GM13977 (cell line): ENCODE measurements at regions not wholly inside any gene's neighbourhood (a gene's known extent, or its start where the extent isn't known, plus 50 kb on each side); places are given as distances from the start of the nearest gene placed in this dataset.

Experiments
- DNase-seq: peaks from one replicate; pipeline ENCODE4 v3.0.0; 2012; ENCODE audit warnings: low spot score
- in situ Hi-C: fragments of 300-500 bp; cut with MboI; formaldehyde crosslinking; loops from one replicate; pipeline ENCODE4 v1.12.0; 2022; ENCODE audit warnings: low sequenced_read_pairs, low pct_unique_long_range_greater_than_20kb, mixed read lengths, inconsistent platforms; ENCODE audit not compliant: unreplicated experiment
- TF ChIP-seq, protein P1 (sequence below): IDR thresholded peaks from 2 replicates; pipeline ENCODE4 v1.5.1; 2012; ENCODE audit warnings: mild to moderate bottlenecking, control low read depth; ENCODE audit not compliant: insufficient read depth; ENCODE audit errors: extremely low read depth, missing control alignments

DNA sequence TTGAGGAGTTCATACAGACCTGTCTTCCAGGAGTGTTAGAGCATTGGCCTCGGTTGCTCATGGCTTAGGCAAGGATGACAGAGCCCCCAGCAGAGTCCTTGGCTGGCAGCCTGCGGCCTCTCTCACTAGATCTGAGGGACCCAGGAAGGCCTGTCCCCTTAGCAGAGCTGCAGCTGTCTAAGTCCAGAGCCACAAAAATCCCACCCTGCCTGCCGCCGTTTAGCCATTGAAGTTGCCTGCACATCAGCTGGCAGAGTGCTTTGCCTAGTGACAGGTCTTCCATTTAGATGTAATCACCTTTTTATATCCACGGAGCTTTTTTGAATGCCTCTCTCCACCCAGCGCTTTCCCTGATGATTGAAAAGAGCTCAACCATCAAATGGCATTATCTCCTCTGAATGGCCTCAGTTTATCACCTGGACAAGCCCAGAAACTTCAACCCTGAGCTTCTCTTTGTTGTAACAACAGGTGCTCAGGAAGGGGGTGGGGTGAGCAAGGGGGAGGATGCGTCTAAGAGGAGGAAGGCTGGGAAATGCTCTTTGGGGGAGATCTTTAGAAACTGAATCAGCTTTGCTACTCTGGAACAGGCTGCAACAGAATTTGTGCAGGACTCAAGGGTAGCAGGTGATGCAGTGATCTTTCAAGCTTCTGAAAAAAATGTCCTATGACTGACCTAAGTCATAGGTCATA lies 71.9 kb downstream of the TNP1 start:
- DNase-seq, result no peak
- TF ChIP-seq, protein P1, sequence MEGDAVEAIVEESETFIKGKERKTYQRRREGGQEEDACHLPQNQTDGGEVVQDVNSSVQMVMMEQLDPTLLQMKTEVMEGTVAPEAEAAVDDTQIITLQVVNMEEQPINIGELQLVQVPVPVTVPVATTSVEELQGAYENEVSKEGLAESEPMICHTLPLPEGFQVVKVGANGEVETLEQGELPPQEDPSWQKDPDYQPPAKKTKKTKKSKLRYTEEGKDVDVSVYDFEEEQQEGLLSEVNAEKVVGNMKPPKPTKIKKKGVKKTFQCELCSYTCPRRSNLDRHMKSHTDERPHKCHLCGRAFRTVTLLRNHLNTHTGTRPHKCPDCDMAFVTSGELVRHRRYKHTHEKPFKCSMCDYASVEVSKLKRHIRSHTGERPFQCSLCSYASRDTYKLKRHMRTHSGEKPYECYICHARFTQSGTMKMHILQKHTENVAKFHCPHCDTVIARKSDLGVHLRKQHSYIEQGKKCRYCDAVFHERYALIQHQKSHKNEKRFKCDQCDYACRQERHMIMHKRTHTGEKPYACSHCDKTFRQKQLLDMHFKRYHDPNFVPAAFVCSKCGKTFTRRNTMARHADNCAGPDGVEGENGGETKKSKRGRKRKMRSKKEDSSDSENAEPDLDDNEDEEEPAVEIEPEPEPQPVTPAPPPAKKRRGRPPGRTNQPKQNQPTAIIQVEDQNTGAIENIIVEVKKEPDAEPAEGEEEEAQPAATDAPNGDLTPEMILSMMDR, result no peak
- in situ Hi-C loops, result no loop called here

DNA sequence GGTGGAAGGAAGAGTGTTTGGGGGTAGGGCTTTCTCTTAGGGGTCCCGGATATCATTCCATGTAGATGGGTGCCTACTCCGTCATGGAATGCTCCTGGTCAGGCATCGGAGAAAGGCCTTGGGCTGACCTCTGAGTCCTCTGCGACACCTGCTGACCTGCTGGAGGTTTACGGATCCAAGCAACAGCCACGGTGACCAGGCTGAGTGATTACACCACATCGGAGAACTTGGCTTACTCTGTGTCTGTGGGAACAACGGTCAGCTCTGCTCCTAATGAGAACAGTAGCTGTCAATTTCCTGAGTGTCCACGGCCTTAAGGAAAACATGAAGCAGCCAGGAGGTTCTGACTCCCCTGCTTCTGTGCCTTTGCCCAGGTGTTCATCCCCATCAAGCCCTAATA lies 73.2 kb downstream of the TNP1 start:
- in situ Hi-C loops, result no loop called here
- DNase-seq, result no peak
- TF ChIP-seq, protein P1, result no peak

DNA sequence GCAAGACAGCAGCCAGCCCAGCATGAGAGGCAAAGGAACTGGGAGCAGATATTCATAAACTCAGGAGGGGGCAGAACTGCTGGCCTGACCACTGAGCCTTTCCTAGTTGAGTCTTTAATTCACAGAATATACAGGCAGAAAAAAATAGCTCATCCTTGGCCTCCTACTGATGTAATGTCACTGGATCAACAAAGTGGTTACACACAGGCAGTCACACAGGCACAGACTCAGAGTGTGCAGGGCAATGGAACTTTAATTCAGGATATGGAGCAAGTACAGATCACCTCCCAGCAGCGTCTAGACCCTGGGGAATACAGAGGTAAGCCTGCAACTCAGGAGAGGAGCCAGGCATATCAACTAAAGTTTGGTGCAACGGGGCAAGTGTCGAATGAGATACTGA lies 75.4 kb downstream of the TNP1 start:
- in situ Hi-C loops, result no loop called here
- no peak for DNase-seq
- TF ChIP-seq, protein P1, result no peak

DNA sequence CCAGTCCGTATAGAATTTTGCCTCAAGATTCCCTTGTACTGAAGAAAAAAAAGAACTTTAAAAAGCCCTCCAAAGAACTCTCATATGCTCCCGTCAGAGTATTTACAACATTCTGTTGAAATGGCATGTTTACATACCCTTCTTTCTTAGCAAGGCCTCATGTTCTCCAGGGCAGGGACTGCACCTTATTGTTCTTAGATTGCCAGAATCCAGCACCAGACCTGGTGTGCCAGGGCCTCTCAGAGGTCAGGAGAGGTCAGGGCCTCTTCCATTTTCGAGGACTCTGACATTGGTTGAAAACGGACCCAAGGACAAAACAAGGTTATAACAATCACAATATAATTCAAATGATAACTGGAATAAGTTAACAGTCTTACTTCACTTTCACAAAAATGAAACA lies 78.2 kb downstream of the TNP1 start:
- DNase-seq, result no peak
- TF ChIP-seq, protein P1, result no peak
- in situ Hi-C loops, result no loop called here

DNA sequence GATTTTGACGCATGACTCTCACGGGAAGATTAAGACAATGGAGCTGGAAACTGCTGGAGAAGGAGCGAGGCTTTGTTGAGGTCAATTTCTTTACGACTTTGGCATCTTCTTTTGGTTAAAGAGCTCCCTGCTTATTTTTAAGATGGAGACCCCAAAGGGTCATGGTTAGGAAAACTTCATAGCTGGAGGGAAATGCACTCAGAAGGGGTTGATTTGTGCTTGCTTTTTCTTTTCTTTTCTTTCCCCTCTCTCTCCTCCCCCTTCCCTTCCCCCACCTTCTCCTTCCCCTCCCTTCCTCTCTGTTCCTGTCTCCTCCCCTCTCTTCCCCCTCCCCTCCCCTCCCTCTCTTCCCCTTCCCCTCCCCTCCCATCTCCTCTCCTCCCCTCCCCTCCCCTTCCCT lies 79.0 kb downstream of the TNP1 start:
- in situ Hi-C loops, result no loop called here
- no peak for DNase-seq
- TF ChIP-seq, protein P1, result no peak

DNA sequence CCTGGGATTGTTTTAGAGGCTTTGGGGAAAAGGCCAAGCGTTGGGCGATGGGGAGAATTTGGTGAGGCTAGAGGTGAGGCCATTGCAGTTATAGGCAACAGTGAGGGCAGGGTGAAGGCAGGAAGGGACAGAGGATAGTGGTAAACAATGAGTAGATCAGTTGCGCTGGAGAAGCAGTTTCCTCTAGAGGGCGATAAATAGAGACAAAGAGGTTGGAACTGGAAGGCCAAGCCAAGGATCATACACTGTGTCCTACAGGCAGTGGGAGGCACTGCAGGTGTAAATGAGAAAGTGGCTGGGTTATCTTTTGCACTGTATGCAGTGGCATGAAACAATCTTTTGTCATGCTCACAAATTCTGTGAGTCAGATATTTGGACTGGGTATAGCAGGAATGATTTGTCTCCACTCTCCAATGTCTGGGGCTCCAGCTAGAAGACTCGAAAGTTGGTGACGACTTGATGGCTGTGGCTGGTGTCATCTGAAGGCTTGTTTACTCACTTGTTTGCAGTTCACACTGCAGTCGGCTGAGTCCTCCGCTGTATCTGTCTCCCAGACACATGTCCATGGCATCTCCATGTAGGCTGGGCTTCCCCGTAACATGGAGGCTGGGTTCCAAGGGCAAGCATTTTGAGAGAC lies 82.1 kb downstream of the TNP1 start:
- TF ChIP-seq, protein P1, result peak; percentile 61
- in situ Hi-C loops, result no loop called here
- DNase-seq, result peak; percentile 78
